Neural cell (in vitro differentiated cells): ENCODE measurements at regions not wholly inside any gene's neighbourhood (a gene's known extent, or its start where the extent isn't known, plus 50 kb on each side); places are given as distances from the start of the nearest gene placed in this dataset.

Experiments
- H2AFZ ChIP-seq: fragments of 200-600, 300-800 bp; sonication (generic), shearing (Covaris generic); 2 replicates; pipeline ENCODE4 v1.6.0; 2014; ENCODE audit warnings: low read depth, mild to moderate bottlenecking, antibody characterized with exemption, low read length, moderate library complexity
- H3F3A ChIP-seq: fragments of 200-600 bp; shearing (Covaris generic); 2 replicates; pipeline ENCODE4 v1.6.1; 2016; ENCODE audit warnings: mild to moderate bottlenecking, moderate library complexity, mixed read lengths, antibody characterized with exemption, low read length; ENCODE audit not compliant: insufficient read depth, poor library complexity, severe bottlenecking
- H3K27ac ChIP-seq: fragments of 200-600, 300-800 bp; sonication (generic), shearing (Covaris generic); 2 replicates; pipeline ENCODE4 v1.5.1; 2014; ENCODE audit warnings: mild to moderate bottlenecking, low read length, moderate library complexity
- H3K27me3 ChIP-seq: fragments of 300-800, 200-600 bp; sonication (generic), shearing (Covaris generic); 2 replicates; pipeline ENCODE4 v1.6.0; 2014; ENCODE audit warnings: mild to moderate bottlenecking, low read depth, low read length, moderate library complexity; ENCODE audit not compliant: insufficient read depth
- H3K36me3 ChIP-seq: fragments of 300-800, 200-600 bp; sonication (generic), shearing (Covaris generic); 2 replicates; pipeline ENCODE4 v1.5.1; 2014; ENCODE audit warnings: mild to moderate bottlenecking, antibody characterized with exemption, low read length, moderate library complexity; ENCODE audit not compliant: insufficient read depth
- H3K4me2 ChIP-seq: fragments of 300-800, 200-600 bp; sonication (generic), shearing (Covaris generic); 2 replicates; pipeline ENCODE4 v1.6.0; 2014; ENCODE audit warnings: mild to moderate bottlenecking, low read length
- H3K4me3 ChIP-seq: fragments of 300-800, 200-600 bp; sonication (generic), shearing (Covaris generic); 2 replicates; pipeline ENCODE4 v1.5.1; 2014; ENCODE audit warnings: mild to moderate bottlenecking, low read length, moderate library complexity
- H3K79me2 ChIP-seq: fragments of 200-600 bp; shearing (Covaris generic); replicated peaks from 2 replicates; pipeline ENCODE4 v1.6.0; 2014; ENCODE audit warnings: mild to moderate bottlenecking, low read length, moderate library complexity; ENCODE audit not compliant: insufficient read depth
- H3K9ac ChIP-seq: fragments of 300-800, 200-600 bp; sonication (generic), shearing (Covaris generic); 2 replicates; pipeline ENCODE4 v1.6.1; 2016; ENCODE audit warnings: mild to moderate bottlenecking, low read length, mixed read lengths
- H3K9me2 ChIP-seq: fragments of 200-600 bp; shearing (Covaris generic); 2 replicates; pipeline ENCODE4 v1.6.1; 2016; ENCODE audit warnings: mild to moderate bottlenecking, low read length, mixed read lengths; ENCODE audit not compliant: insufficient read depth
- H3K9me3 ChIP-seq: fragments of 200-600, 300-800 bp; sonication (generic), shearing (Covaris generic); 2 replicates; pipeline ENCODE4 v1.6.1; 2016; ENCODE audit warnings: mild to moderate bottlenecking, mixed run types, low read length, moderate library complexity, mixed read lengths
- H4K20me1 ChIP-seq: fragments of 200-600 bp; shearing (Covaris generic); 2 replicates; pipeline ENCODE4 v1.6.1; 2016; ENCODE audit warnings: mild to moderate bottlenecking, mixed run types; ENCODE audit not compliant: insufficient read depth
- CTCF ChIP-seq: fragments of 450-650 bp; IDR thresholded peaks from 2 replicates; pipeline ENCODE4 v1.5.1; 2014; ENCODE audit warnings: antibody characterized with exemption, mild to moderate bottlenecking, moderate library complexity; ENCODE audit not compliant: poor library complexity, severe bottlenecking
- EP300 ChIP-seq: fragments of 450-650 bp; conservative IDR thresholded peaks from 2 replicates; pipeline ENCODE4 v1.6.1; 2014; ENCODE audit warnings: antibody characterized with exemption, mild to moderate bottlenecking, moderate library complexity; ENCODE audit not compliant: poor library complexity, severe bottlenecking
- EZH2 ChIP-seq: fragments of 200-600, 300-800 bp; shearing (Covaris generic), sonication (generic); IDR thresholded peaks from 2 replicates; pipeline ENCODE4 v1.6.1; 2014; ENCODE audit warnings: antibody characterized with exemption, low read length, borderline replicate concordance, mild to moderate bottlenecking; ENCODE audit not compliant: insufficient read depth, poor library complexity, severe bottlenecking
- MXI1 ChIP-seq: fragments of 450-650 bp; conservative IDR thresholded peaks from 2 replicates; pipeline ENCODE4 v1.6.1; 2014; ENCODE audit warnings: antibody characterized with exemption, mild to moderate bottlenecking; ENCODE audit not compliant: poor library complexity, severe bottlenecking
- POLR2AphosphoS5 ChIP-seq: IDR thresholded peaks from 2 replicates; pipeline ENCODE4 v1.6.1; 2012
- RAD21 ChIP-seq: fragments of 450-650 bp; conservative IDR thresholded peaks from 2 replicates; pipeline ENCODE4 v1.6.1; 2014; ENCODE audit warnings: antibody characterized with exemption, mild to moderate bottlenecking, moderate library complexity
- REST ChIP-seq: IDR thresholded peaks from 2 replicates; pipeline ENCODE4 v1.6.1; 2012; ENCODE audit warnings: borderline replicate concordance
- SMC3 ChIP-seq: fragments of 450-650 bp; conservative IDR thresholded peaks from 2 replicates; pipeline ENCODE4 v1.6.1; 2014; ENCODE audit warnings: antibody characterized with exemption, mild to moderate bottlenecking, moderate library complexity; ENCODE audit not compliant: poor library complexity
- TAF1 ChIP-seq: IDR thresholded peaks from 2 replicates; pipeline ENCODE4 v1.6.1; 2012; ENCODE audit warnings: low read depth

GRCh38 chr11:106238704-106239360, 161.4 kb downstream of the AASDHPPT start:
- Histone ChIP-seq H3F3A (no peaks in the 10 kb centered on the region), H3K9ac (no peak overlapping the region), H3K4me3 (no peak overlapping the region), H3K27ac (no peak overlapping the region), H3K9me2 (no peaks in the 10 kb centered on the region), H3K36me3 (no peaks in the 10 kb centered on the region), H2AFZ (no peak overlapping the region), H3K4me2 (no peak overlapping the region), H3K27me3 (no peaks in the 10 kb centered on the region), H3K79me2 (no peaks in the 10 kb centered on the region), H3K9me3 (no peaks in the 10 kb centered on the region), H4K20me1 (no peaks in the 10 kb centered on the region)
- TF ChIP-seq MXI1 (no peak), RAD21 (no peak), EZH2 (no peak), EP300 (no peak), POLR2AphosphoS5 (no peak), SMC3 (no peak), REST (no peak), TAF1 (no peak), CTCF (no peak)

GRCh38 chr11:106241601-106242257, 164.3 kb downstream of the AASDHPPT start:
- Histone ChIP-seq H3K27ac (no peak overlapping the region), H3K9me2 (no peaks in the 10 kb centered on the region), H3K36me3 (no peaks in the 10 kb centered on the region), H2AFZ (no peak overlapping the region), H3K79me2 (no peaks in the 10 kb centered on the region), H3F3A (no peaks in the 10 kb centered on the region), H4K20me1 (no peaks in the 10 kb centered on the region), H3K4me2 (no peak overlapping the region), H3K4me3 (no peak overlapping the region), H3K27me3 (no peaks in the 10 kb centered on the region), H3K9me3 (no peaks in the 10 kb centered on the region), H3K9ac (no peak overlapping the region)
- TF ChIP-seq MXI1 (no peak), SMC3 (no peak), TAF1 (no peak), EP300 (no peak), CTCF (no peak), POLR2AphosphoS5 (no peak), EZH2 (no peak)
